ENCODE measurements at regions not wholly inside any gene's neighbourhood (a gene's known extent, or its start where the extent isn't known, plus 50 kb on each side); places are given as distances from the start of the nearest gene placed in this dataset.

DNA sequence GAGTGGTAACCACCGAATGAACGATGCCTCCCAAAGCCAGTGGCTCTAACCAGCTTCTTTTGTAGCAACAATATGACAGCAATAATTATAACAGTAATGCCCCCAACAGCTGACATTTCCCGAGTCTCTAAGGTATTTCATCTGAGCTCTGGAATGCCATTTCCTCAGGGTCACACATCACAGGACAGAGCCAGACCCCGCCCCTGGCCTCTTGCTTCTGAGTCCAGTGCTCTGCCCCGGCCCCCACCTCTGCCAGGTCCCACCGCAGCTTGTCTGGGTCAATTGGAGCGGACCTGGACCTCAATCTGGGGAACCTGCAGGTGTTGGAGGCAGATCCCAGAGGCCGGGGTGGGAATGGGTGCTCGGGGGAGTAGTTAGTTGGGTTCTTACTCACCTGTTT lies 63.8 kb downstream of the IGLL1 start:
- DNase-seq (ENCODE audit: low read depth), result no peak
- TF ChIP-seq, protein P1, sequence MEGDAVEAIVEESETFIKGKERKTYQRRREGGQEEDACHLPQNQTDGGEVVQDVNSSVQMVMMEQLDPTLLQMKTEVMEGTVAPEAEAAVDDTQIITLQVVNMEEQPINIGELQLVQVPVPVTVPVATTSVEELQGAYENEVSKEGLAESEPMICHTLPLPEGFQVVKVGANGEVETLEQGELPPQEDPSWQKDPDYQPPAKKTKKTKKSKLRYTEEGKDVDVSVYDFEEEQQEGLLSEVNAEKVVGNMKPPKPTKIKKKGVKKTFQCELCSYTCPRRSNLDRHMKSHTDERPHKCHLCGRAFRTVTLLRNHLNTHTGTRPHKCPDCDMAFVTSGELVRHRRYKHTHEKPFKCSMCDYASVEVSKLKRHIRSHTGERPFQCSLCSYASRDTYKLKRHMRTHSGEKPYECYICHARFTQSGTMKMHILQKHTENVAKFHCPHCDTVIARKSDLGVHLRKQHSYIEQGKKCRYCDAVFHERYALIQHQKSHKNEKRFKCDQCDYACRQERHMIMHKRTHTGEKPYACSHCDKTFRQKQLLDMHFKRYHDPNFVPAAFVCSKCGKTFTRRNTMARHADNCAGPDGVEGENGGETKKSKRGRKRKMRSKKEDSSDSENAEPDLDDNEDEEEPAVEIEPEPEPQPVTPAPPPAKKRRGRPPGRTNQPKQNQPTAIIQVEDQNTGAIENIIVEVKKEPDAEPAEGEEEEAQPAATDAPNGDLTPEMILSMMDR (IDR thresholded peaks at IDR 0.05; ENCODE audit: low read length, missing control alignments), result no peak
- H3K4me3 ChIP-seq (replicated peaks; ENCODE audit: low read depth, low read length), result no peak overlapping the region

DNA sequence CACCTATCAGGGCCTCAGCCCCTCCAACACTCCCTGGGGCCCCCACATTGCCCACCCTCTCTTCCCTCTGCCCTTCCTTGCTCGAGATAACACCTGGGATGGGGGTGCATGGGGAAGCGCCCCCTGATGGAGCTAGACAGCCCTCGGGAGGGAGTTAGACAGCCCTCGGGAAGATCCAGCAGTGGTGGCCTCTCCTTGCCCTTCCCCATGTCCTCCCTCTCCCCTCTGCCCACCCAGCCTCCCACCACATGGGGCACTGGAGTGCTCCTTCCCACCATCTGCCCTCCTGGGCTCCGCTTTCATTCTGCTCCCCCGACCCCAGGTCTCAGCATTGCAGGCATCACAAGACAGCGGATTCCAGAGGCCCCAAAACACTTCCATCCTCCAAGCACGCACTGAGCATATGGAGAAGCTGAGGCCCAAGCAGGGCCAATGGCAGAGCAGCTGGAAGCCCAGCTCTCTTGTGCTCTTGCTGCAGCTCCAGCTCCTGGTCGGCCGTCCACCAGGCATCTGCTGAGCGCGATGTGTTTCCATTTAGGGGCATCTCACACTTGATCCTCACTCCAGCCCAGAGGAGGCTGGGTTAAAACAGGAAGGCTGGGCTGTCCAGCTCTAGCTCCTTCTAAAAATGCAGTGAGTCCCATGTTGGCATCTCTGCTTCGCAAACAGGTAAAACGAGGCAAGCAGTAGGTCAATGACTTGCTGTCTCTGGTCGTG lies 65.6 kb downstream of the IGLL1 start:
- no peak overlapping the region for H3K4me3 ChIP-seq (replicated peaks; ENCODE audit: low read depth, low read length)
- no peak for DNase-seq (ENCODE audit: low read depth)
- TF ChIP-seq, protein P1 (IDR thresholded peaks at IDR 0.05; ENCODE audit: low read length, missing control alignments), result no peak

- H3K4me3 ChIP-seq (replicated peaks; ENCODE audit: low read depth, low read length), result no peak overlapping the region
These were observed 66.4 kb downstream of the IGLL1 start for GRCh38 chr22:23513705-23514104.

DNA sequence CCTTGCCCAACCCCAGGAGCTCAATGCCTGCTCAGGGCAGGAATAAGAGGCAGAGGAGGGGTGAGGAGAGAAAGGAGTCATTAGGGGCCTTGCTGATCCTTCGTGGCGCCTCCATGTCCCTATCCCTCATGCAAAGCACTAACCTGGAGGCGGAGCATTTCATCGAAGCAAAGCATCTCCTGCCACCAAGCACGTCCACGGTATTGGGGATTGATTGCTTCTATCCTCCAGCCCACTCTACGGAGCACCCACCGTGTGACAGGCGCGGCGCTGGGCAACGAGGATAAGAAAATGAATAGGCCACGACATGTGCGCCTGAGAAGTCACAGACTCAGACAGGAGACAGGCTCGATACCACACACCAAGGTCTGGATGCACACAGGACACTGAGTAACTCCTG lies 67.0 kb downstream of the IGLL1 start:
- TF ChIP-seq, protein P1 (IDR thresholded peaks at IDR 0.05; ENCODE audit: low read length, missing control alignments), result no peak
- no peak for DNase-seq (ENCODE audit: low read depth)
- H3K4me3 ChIP-seq (replicated peaks; ENCODE audit: low read depth, low read length), result no peak overlapping the region

More at GRCh38 chr22:23513705-23514104, 66.4 kb downstream of the IGLL1 start:
- TF ChIP-seq, protein P1 (IDR thresholded peaks at IDR 0.05; ENCODE audit: low read length, missing control alignments), result no peak
- no peak for DNase-seq (ENCODE audit: low read depth)

DNA sequence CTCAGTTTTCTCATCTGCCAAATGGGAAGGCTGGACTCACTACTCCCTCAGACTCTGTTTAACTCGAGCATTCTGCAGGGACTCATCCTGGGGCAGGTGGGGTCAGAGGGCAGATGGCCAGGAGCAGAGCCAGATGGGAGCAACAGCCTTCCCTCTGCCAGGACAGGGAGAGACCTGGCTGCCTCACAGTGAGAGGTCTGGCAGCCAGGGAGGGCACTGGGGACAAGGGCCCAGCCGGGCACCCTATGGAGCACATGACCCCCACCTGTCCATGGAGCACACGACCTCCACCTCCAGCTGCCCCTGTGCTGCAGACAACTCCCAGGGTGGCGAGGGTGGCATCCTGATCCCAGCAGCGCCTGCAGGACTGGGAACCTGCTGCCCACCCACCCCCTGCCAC lies 67.4 kb downstream of the IGLL1 start:
- H3K4me3 ChIP-seq (replicated peaks; ENCODE audit: low read depth, low read length), result no peak overlapping the region
- TF ChIP-seq, protein P1 (IDR thresholded peaks at IDR 0.05; ENCODE audit: low read length, missing control alignments), result no peak
- DNase-seq (ENCODE audit: low read depth), result no peak

DNA sequence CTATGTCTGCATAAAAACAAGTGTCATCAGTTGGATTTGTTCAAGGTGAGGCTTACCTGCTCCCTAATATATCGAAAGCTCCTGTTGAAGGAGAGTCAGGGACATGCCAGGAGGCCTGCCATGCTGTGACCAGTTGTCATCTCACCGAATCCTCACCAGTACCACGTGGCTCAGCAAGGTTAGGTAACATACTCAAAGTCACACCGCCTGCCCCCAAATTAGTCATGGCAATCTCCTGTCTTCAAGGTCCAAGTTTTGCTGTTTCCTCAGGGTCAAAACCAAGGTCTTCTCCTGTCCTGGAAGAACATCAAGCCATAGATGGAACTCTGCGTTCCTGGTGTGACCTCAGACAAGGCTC lies 67.8 kb downstream of the IGLL1 start:
- DNase-seq (ENCODE audit: low read depth), result no peak
- TF ChIP-seq, protein P1 (IDR thresholded peaks at IDR 0.05; ENCODE audit: low read length, missing control alignments), result no peak
- H3K4me3 ChIP-seq (replicated peaks; ENCODE audit: low read depth, low read length), result no peak overlapping the region
